SK-N-SH (cell line): ENCODE measurements at regions not wholly inside any gene's neighbourhood (a gene's known extent, or its start where the extent isn't known, plus 50 kb on each side); places are given as distances from the start of the nearest gene placed in this dataset.

Experiments used
- ELF1 ChIP-seq: IDR thresholded peaks from 2 replicates; pipeline ENCODE4 v1.4.0; 2012
- FOSL2 ChIP-seq: IDR thresholded peaks from 2 replicates; pipeline ENCODE4 v1.4.0; 2012; ENCODE audit warnings: low read depth, mild to moderate bottlenecking, moderate library complexity, borderline replicate concordance
- JUND ChIP-seq: IDR thresholded peaks from 2 replicates; pipeline ENCODE4 v1.4.0; 2012
- MXI1 ChIP-seq: IDR thresholded peaks from 2 replicates; pipeline ENCODE4 v1.6.1; 2012; ENCODE audit warnings: mild to moderate bottlenecking, low read depth, low read length, improper control_type of control experiment
- RCOR1 ChIP-seq: fragments of 150-350 bp; IDR thresholded peaks from 2 replicates; pipeline ENCODE4 v1.6.1; 2017; ENCODE audit warnings: antibody characterized with exemption, low read length
- RFX5 ChIP-seq: IDR thresholded peaks from 2 replicates; pipeline ENCODE4 v1.6.1; 2012; ENCODE audit warnings: mild to moderate bottlenecking, improper control_type of control experiment, low read length
- SMC3 ChIP-seq: IDR thresholded peaks from 2 replicates; pipeline ENCODE4 v1.6.1; 2012; ENCODE audit warnings: low read depth, low read length, improper control_type of control experiment
- TCF12 ChIP-seq: IDR thresholded peaks from 2 replicates; pipeline ENCODE4 v1.4.0; 2012
- YY1 ChIP-seq: IDR thresholded peaks from 2 replicates; pipeline ENCODE4 v1.4.0; 2012; ENCODE audit warnings: low read depth, mild to moderate bottlenecking
- ZBTB33 ChIP-seq: IDR thresholded peaks from 2 replicates; pipeline ENCODE4 v1.4.0; 2012; ENCODE audit warnings: low read depth, borderline replicate concordance
- TF ChIP-seq, protein P1 (sequence below): fragments of 200-600 bp; sonication (generic); IDR thresholded peaks from 2 replicates; pipeline ENCODE4 v1.6.1; 2017; ENCODE audit warnings: antibody characterized with exemption, mild to moderate bottlenecking, moderate library complexity
- TF ChIP-seq, protein P2 (sequence below): IDR thresholded peaks from 2 replicates; pipeline ENCODE4 v1.4.0; 2012; ENCODE audit warnings: low read depth

DNA sequence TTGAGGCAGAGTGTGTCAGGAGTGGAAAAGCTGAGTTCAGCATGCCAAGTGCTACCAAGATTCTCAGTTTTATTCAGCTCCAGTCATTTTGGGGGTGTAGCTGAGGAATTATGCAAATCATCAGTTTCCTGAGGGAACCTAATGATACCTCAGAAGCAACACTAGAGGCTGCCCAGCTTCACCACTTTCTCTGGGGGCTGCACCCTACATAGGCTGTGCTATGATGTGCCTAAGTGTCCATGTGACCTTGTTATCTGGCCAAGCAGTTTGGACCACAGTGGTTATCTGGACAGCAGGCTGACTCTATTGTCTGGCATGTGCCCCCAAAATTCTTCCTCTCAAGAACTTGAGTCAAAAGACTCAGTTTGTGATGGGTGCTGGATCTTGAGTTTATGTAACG lies 374.6 kb upstream of the SYNCRIP start:
- TF ChIP-seq, protein P1, sequence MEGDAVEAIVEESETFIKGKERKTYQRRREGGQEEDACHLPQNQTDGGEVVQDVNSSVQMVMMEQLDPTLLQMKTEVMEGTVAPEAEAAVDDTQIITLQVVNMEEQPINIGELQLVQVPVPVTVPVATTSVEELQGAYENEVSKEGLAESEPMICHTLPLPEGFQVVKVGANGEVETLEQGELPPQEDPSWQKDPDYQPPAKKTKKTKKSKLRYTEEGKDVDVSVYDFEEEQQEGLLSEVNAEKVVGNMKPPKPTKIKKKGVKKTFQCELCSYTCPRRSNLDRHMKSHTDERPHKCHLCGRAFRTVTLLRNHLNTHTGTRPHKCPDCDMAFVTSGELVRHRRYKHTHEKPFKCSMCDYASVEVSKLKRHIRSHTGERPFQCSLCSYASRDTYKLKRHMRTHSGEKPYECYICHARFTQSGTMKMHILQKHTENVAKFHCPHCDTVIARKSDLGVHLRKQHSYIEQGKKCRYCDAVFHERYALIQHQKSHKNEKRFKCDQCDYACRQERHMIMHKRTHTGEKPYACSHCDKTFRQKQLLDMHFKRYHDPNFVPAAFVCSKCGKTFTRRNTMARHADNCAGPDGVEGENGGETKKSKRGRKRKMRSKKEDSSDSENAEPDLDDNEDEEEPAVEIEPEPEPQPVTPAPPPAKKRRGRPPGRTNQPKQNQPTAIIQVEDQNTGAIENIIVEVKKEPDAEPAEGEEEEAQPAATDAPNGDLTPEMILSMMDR: no peak
- TF ChIP-seq FOSL2 (no peak), SMC3 (no peak), RFX5 (no peak), ELF1 (no peak), RCOR1 (no peak), MXI1 (no peak), TCF12 (no peak), YY1 (no peak), JUND (no peak), ZBTB33 (no peak)
- TF ChIP-seq, protein P2, sequence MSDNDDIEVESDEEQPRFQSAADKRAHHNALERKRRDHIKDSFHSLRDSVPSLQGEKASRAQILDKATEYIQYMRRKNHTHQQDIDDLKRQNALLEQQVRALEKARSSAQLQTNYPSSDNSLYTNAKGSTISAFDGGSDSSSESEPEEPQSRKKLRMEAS: no peak
